HCT116 (cell line): ENCODE measurements at regions not wholly inside any gene's neighbourhood (a gene's known extent, or its start where the extent isn't known, plus 50 kb on each side); places are given as distances from the start of the nearest gene placed in this dataset.

Source experiments
- EGR1 ChIP-seq: IDR thresholded peaks from 2 replicates; pipeline ENCODE4 v1.6.1; 2012; ENCODE audit warnings: low read depth
- EZH2 ChIP-seq: fragments of 200-600 bp; sonication (generic); IDR thresholded peaks from 2 replicates; pipeline ENCODE4 v1.6.1; 2017; ENCODE audit warnings: antibody characterized with exemption, mixed run types
- EZH2phosphoT487 ChIP-seq: fragments of 200-600 bp; IDR thresholded peaks from 2 replicates; pipeline ENCODE4 v1.6.1; 2018; ENCODE audit warnings: antibody characterized with exemption, borderline replicate concordance
- JUND ChIP-seq: IDR thresholded peaks from 2 replicates; pipeline ENCODE4 v1.6.1; 2012
- POLR2A ChIP-seq: IDR thresholded peaks from 2 replicates; pipeline ENCODE4 v1.7.0; 2011; ENCODE audit warnings: borderline replicate concordance; ENCODE audit not compliant: insufficient read depth, insufficient read length; ENCODE audit errors: extremely low read depth
- POLR2AphosphoS5 ChIP-seq: IDR thresholded peaks from 2 replicates; pipeline ENCODE4 v1.6.1; 2011; ENCODE audit warnings: mild to moderate bottlenecking, low read depth, low read length, moderate library complexity
- RAD21 ChIP-seq: IDR thresholded peaks from 2 replicates; pipeline ENCODE4 v1.6.1; 2012; ENCODE audit warnings: low read depth, mild to moderate bottlenecking
- ZFX ChIP-seq: fragments of 450-650 bp; IDR thresholded peaks from 2 replicates; pipeline ENCODE4 v1.6.1; 2017
- TF ChIP-seq, protein P1 (sequence below), 3 experiments: fragments of 200-600 bp in 1 of 3; sonication (generic) in 1 of 3; IDR thresholded peaks in 2 of 3; conservative IDR thresholded peaks in 1 of 3; 2 replicates each; pipeline ENCODE4 v1.5.1; 2012 to 2017; ENCODE audit warnings: low read depth in 2 of 3, low read length in 2 of 3, antibody characterized with exemption in 1 of 3, borderline replicate concordance in 1 of 3, control low read depth in 1 of 3, mild to moderate bottlenecking in 1 of 3, mixed read lengths in 1 of 3, mixed run types in 1 of 3, moderate library complexity in 1 of 3; ENCODE audit not compliant: insufficient read depth in 1 of 3
- TF ChIP-seq, protein P2 (sequence below): IDR thresholded peaks from 2 replicates; pipeline ENCODE4 v1.6.1; 2012
- TF ChIP-seq, protein P3 (sequence below): IDR thresholded peaks from 2 replicates; pipeline ENCODE4 v1.6.1; 2012; ENCODE audit warnings: low read depth

DNA sequence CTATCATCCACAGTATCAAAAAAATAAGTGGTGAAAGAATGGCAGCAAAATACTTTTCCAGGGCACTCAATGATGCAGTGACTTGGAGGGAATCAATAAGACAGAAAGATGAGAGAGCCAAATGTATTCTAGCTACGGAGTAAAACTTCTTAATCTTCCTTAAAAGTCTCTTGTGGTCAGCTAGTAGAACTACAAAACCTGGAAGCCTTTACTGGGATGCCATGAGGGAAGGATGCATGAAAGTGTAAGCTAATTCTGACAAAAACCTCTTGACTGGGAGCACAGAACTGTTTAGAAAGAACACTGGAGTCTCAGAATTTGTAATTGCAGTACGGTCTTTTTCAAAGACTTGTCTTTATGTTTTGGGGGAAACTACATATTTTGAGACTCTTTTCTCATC lies 432.8 kb upstream of the PTPRD start:
- no peak for TF ChIP-seq EZH2phosphoT487
- no peak for TF ChIP-seq POLR2A
- TF ChIP-seq, protein P1, sequence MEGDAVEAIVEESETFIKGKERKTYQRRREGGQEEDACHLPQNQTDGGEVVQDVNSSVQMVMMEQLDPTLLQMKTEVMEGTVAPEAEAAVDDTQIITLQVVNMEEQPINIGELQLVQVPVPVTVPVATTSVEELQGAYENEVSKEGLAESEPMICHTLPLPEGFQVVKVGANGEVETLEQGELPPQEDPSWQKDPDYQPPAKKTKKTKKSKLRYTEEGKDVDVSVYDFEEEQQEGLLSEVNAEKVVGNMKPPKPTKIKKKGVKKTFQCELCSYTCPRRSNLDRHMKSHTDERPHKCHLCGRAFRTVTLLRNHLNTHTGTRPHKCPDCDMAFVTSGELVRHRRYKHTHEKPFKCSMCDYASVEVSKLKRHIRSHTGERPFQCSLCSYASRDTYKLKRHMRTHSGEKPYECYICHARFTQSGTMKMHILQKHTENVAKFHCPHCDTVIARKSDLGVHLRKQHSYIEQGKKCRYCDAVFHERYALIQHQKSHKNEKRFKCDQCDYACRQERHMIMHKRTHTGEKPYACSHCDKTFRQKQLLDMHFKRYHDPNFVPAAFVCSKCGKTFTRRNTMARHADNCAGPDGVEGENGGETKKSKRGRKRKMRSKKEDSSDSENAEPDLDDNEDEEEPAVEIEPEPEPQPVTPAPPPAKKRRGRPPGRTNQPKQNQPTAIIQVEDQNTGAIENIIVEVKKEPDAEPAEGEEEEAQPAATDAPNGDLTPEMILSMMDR (IDR thresholded peaks at IDR 0.05 in 2 of 3, conservative IDR thresholded peaks at IDR 0.05 in 1 of 3; ENCODE audit: borderline replicate concordance in 1 of 3, insufficient read depth in 1 of 3, low read depth in 2 of 3, low read length in 2 of 3), result no peak
- no peak for TF ChIP-seq EGR1
- no peak for TF ChIP-seq JUND
- TF ChIP-seq, protein P2, sequence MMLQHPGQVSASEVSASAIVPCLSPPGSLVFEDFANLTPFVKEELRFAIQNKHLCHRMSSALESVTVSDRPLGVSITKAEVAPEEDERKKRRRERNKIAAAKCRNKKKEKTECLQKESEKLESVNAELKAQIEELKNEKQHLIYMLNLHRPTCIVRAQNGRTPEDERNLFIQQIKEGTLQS, result no peak
- TF ChIP-seq POLR2AphosphoS5, result no peak
- no peak for TF ChIP-seq ZFX
- no peak for TF ChIP-seq RAD21
- TF ChIP-seq, protein P3, sequence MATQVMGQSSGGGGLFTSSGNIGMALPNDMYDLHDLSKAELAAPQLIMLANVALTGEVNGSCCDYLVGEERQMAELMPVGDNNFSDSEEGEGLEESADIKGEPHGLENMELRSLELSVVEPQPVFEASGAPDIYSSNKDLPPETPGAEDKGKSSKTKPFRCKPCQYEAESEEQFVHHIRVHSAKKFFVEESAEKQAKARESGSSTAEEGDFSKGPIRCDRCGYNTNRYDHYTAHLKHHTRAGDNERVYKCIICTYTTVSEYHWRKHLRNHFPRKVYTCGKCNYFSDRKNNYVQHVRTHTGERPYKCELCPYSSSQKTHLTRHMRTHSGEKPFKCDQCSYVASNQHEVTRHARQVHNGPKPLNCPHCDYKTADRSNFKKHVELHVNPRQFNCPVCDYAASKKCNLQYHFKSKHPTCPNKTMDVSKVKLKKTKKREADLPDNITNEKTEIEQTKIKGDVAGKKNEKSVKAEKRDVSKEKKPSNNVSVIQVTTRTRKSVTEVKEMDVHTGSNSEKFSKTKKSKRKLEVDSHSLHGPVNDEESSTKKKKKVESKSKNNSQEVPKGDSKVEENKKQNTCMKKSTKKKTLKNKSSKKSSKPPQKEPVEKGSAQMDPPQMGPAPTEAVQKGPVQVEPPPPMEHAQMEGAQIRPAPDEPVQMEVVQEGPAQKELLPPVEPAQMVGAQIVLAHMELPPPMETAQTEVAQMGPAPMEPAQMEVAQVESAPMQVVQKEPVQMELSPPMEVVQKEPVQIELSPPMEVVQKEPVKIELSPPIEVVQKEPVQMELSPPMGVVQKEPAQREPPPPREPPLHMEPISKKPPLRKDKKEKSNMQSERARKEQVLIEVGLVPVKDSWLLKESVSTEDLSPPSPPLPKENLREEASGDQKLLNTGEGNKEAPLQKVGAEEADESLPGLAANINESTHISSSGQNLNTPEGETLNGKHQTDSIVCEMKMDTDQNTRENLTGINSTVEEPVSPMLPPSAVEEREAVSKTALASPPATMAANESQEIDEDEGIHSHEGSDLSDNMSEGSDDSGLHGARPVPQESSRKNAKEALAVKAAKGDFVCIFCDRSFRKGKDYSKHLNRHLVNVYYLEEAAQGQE, result no peak
- no peak for TF ChIP-seq EZH2
